ENCODE measurements at regions not wholly inside any gene's neighbourhood (a gene's known extent, or its start where the extent isn't known, plus 50 kb on each side); places are given as distances from the start of the nearest gene placed in this dataset.

DNA sequence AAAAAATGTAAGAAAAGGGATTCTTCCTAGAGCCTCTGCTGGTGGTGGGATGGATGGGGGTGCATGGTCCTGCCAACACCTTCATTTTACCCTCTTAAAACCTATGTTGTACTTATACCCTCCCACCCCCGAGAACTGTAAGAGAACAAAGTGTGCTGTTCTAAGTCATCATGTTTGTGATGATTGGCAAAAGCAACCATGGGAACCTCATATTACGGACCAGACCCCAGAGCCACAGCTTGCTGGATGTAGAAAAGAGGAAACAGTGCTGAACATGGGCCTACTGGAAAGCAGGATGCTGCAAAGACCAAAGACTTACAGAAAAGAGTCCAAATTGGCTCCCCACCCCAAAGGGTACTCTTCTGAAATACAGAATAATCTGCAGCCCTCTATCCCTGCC is 311.2 kb downstream of the DUSP6 start:
- Histone ChIP-seq H3K4me1 (ENCODE audit: control insufficient read depth, insufficient read depth, low read length) (peaks cover 6% of the 10 kb centered on the region; the same call in 1 of the 2 replicates), H3K9me3 (ENCODE audit: control insufficient read depth, insufficient read depth, low read depth, low read length) (no peaks in the 10 kb centered on the region), H3K9ac (ENCODE audit: low read length) (no peak overlapping the region), H3K36me3 (ENCODE audit: control insufficient read depth, insufficient read depth, low read length) (no peaks in the 10 kb centered on the region), H3K27me3 (ENCODE audit: control insufficient read depth, insufficient read depth, low read length) (no peaks in the 10 kb centered on the region), H3K4me3 (ENCODE audit: low read depth, low read length) (no peak overlapping the region), H3K27ac (ENCODE audit: low read depth, low read length) (no peak overlapping the region)

DNA sequence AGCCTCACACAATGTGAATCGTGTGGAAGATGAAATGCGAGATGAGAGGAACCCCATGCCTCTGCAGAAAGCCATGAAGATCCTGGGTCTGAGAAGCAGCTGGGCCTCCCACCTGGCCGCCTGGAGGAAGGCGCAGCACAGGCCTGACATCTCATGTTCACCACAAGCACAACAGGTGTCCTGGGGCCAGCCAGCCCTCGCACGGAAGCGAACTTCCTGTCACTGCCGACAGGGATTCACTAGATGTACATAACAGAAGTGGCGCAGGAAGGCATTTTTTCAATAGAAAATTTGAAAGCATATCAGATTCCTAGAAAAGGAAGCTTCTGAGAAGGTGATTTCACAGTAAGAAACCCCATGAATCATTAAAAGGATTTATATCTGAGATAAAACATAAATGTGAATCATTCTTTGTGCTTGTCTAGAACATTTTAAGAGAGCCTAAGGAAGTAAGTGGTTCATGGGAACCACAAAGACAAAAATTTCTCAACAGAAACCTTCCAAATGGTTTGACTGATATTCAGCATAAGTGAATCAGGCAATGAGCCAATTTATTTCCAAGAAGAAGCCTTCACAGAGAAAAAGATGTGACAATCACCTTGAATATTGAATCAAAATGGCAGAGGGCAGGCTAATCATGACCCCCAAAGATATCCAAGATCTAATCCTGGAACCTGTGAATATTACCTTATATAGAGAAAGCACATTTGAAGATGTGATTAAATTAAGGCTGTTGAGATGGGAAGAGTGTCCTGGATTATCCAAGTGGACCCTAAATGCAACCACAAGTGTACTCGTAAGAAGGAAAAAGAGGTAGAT is 311.9 kb downstream of the DUSP6 start:
- Histone ChIP-seq H3K27ac (ENCODE audit: low read depth, low read length) (no peak overlapping the region), H3K27me3 (ENCODE audit: control insufficient read depth, insufficient read depth, low read length) (no peaks in the 10 kb centered on the region), H3K9me3 (ENCODE audit: control insufficient read depth, insufficient read depth, low read depth, low read length) (no peaks in the 10 kb centered on the region), H3K4me3 (ENCODE audit: low read depth, low read length) (no peak overlapping the region), H3K9ac (ENCODE audit: low read length) (no peak overlapping the region), H3K36me3 (ENCODE audit: control insufficient read depth, insufficient read depth, low read length) (no peaks in the 10 kb centered on the region), H3K4me1 (ENCODE audit: control insufficient read depth, insufficient read depth, low read length) (peaks cover 6% of the 10 kb centered on the region; the same call in 1 of the 2 replicates)

DNA sequence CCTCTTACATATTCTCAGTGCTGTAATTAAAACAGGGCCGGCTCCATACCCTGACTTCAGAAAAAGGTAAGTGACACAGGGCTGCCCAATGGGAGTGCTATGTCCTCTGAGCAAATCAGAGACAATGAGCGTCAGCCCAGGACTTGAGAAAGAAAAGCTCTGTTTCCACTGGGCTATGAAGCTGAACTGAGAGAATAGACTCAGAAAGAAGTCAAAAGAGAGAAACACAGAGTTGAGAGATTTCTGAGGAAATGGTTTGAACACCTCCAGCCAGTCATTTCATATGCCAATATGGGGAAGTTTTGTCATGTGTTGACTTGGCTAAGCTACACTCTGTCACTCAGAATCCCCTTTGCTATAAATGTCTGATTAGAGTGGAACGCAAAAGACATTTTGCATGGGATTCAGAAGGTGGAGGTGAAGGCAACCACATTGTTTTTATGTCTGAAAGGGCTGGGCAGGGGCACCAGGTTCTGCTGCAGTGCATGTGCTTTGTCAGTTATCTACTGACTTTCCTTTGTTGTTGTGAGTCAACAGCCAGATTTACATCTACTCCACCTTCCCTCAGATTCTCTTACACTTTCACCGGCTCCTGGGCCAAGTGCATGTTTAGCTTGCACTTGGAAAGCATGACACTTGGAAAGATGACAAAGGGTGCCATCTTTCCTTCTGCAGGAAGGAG is 313.3 kb downstream of the DUSP6 start:
- H3K27ac ChIP-seq (ENCODE audit: low read depth, low read length): no peak overlapping the region

DNA sequence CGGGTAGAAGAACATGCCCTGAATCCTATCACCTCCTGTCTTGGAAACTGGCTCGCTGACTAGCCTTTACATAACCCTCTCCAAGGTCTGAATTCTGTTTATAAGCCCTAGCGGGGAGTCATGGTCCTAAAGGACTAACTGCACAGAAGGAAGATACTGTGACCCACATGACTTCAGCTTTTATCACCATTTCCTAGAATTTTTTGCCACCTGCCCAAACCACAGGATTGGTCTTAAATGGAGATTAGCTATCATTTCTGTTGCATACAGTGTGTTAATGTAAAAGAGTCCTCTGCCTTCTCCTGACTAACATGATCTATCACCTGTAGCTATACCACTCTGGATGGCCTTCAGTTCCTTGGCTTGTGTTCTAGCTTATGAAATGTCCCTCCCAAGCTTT is 319.2 kb downstream of the DUSP6 start:
- no peaks in the 10 kb centered on the region for H3K4me1 ChIP-seq (ENCODE audit: control insufficient read depth, insufficient read depth, low read length)
- no peaks in the 10 kb centered on the region for H3K27me3 ChIP-seq (ENCODE audit: control insufficient read depth, insufficient read depth, low read length)
- no peaks in the 10 kb centered on the region for H3K9me3 ChIP-seq (ENCODE audit: control insufficient read depth, insufficient read depth, low read depth, low read length)
- no peak overlapping the region for H3K4me3 ChIP-seq (ENCODE audit: low read depth, low read length)
- H3K36me3 ChIP-seq (ENCODE audit: control insufficient read depth, insufficient read depth, low read length): no peaks in the 10 kb centered on the region
- H3K9ac ChIP-seq (ENCODE audit: low read length): no peak overlapping the region
- no peak overlapping the region for H3K27ac ChIP-seq (ENCODE audit: low read depth, low read length)

More for the DNA sequence above, 313.3 kb downstream of the DUSP6 start:
- Histone ChIP-seq H3K4me3 (ENCODE audit: low read depth, low read length) (no peak overlapping the region), H3K36me3 (ENCODE audit: control insufficient read depth, insufficient read depth, low read length) (no peaks in the 10 kb centered on the region), H3K9me3 (ENCODE audit: control insufficient read depth, insufficient read depth, low read depth, low read length) (no peaks in the 10 kb centered on the region), H3K9ac (ENCODE audit: low read length) (no peak overlapping the region), H3K4me1 (ENCODE audit: control insufficient read depth, insufficient read depth, low read length) (peaks cover 6% of the 10 kb centered on the region; the same call in 1 of the 2 replicates), H3K27me3 (ENCODE audit: control insufficient read depth, insufficient read depth, low read length) (no peaks in the 10 kb centered on the region)

DNA sequence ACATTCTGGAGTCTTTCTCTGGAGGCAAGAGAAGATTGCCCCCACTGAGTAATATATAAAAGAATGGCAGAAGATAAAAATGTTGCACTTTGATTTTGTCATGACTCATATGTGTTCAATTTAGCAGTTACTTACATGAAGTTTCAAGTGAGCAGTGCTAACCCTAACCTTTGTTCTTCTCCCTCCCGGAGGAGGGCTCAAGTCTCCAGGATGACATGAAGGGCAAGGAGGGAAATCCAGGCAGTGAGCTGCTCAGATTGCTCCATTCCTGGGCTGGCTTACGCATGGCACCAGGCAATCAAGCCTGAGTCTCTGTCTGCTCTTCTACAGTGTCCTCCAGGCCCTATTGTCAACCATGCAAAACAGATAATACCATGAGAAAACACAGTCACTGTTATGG is 322.3 kb downstream of the DUSP6 start:
- no peaks in the 10 kb centered on the region for H3K4me1 ChIP-seq (ENCODE audit: control insufficient read depth, insufficient read depth, low read length)
- H3K9ac ChIP-seq (ENCODE audit: low read length): no peak overlapping the region
- no peaks in the 10 kb centered on the region for H3K27me3 ChIP-seq (ENCODE audit: control insufficient read depth, insufficient read depth, low read length)
- no peaks in the 10 kb centered on the region for H3K36me3 ChIP-seq (ENCODE audit: control insufficient read depth, insufficient read depth, low read length)
- H3K4me3 ChIP-seq (ENCODE audit: low read depth, low read length): no peak overlapping the region
- no peaks in the 10 kb centered on the region for H3K9me3 ChIP-seq (ENCODE audit: control insufficient read depth, insufficient read depth, low read depth, low read length)
- H3K27ac ChIP-seq (ENCODE audit: low read depth, low read length): no peak overlapping the region

DNA sequence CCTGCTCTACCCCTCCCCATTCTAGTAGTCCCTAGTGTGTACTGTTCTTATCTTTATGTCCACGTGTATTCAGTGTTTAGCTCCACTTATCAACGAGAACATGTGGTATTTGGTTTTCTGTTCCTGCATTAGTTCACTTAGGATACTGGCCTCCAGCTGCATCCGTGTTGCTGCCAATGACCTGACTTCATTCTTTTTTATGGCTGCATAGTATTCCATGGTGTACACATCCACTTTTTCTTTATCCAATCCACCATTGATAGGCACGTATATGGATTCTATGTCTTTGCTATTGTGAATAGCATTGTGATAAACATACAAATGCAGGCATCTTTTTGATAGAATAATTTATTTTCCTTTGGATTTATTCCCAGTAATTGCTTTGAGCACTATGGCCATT is 327.7 kb downstream of the DUSP6 start:
- no peak overlapping the region for H3K9ac ChIP-seq (ENCODE audit: low read length)
- no peak overlapping the region for H3K27ac ChIP-seq (ENCODE audit: low read depth, low read length)
- no peaks in the 10 kb centered on the region for H3K4me1 ChIP-seq (ENCODE audit: control insufficient read depth, insufficient read depth, low read length)
- H3K4me3 ChIP-seq (ENCODE audit: low read depth, low read length): no peak overlapping the region
- H3K9me3 ChIP-seq (ENCODE audit: control insufficient read depth, insufficient read depth, low read depth, low read length): no peaks in the 10 kb centered on the region
- H3K27me3 ChIP-seq (ENCODE audit: control insufficient read depth, insufficient read depth, low read length): no peaks in the 10 kb centered on the region
- no peaks in the 10 kb centered on the region for H3K36me3 ChIP-seq (ENCODE audit: control insufficient read depth, insufficient read depth, low read length)

DNA sequence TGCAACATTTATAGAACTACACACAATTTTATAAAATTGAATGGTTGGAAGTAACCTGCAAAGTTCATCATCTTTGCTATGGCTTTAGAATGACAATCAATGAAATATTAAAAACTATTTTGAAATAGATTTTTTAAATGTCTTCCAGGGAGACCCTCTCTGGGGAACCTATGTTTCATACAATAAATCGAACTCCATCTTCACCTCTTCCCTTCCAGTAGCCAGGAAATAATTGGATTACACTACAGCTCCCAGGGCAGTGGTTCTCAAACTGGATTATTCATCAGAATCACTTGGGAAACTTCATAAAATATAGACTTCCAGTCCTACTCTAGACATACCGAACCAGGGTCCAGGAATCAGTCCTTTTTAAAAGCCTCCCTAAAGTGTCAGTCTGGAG is 328.4 kb downstream of the DUSP6 start:
- Histone ChIP-seq H3K4me1 (ENCODE audit: control insufficient read depth, insufficient read depth, low read length) (no peaks in the 10 kb centered on the region), H3K4me3 (ENCODE audit: low read depth, low read length) (no peak overlapping the region)

DNA sequence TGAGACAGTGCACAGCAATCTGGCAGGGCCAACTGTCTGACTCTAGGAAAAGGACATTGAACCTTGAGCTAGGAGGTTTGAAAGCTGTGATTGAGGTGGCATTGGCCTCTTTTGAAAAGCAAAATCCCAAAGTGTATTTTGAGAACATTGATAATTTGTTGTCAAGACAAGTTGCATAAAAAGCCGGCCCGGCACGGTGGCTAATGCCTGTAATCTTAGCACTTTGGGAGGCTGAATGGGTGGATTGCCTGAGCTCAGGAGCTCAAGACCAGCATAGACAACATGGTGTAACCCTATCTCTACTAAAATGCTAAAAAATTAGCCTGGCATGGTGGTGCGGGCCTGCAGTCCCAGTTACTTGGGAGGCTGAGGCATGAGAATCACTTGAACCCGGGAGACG is 331.6 kb downstream of the DUSP6 start:
- H3K4me3 ChIP-seq (ENCODE audit: low read depth, low read length): no peak overlapping the region
- H3K36me3 ChIP-seq (ENCODE audit: control insufficient read depth, insufficient read depth, low read length): no peaks in the 10 kb centered on the region
- no peaks in the 10 kb centered on the region for H3K27me3 ChIP-seq (ENCODE audit: control insufficient read depth, insufficient read depth, low read length)
- H3K4me1 ChIP-seq (ENCODE audit: control insufficient read depth, insufficient read depth, low read length): no peaks in the 10 kb centered on the region
- H3K9ac ChIP-seq (ENCODE audit: low read length): no peak overlapping the region
- no peak overlapping the region for H3K27ac ChIP-seq (ENCODE audit: low read depth, low read length)
- H3K9me3 ChIP-seq (ENCODE audit: control insufficient read depth, insufficient read depth, low read depth, low read length): no peaks in the 10 kb centered on the region

More for the DNA sequence above, 328.4 kb downstream of the DUSP6 start:
- no peaks in the 10 kb centered on the region for H3K27me3 ChIP-seq (ENCODE audit: control insufficient read depth, insufficient read depth, low read length)
- H3K9me3 ChIP-seq (ENCODE audit: control insufficient read depth, insufficient read depth, low read depth, low read length): no peaks in the 10 kb centered on the region
- H3K27ac ChIP-seq (ENCODE audit: low read depth, low read length): no peak overlapping the region
- H3K36me3 ChIP-seq (ENCODE audit: control insufficient read depth, insufficient read depth, low read length): no peaks in the 10 kb centered on the region
- H3K9ac ChIP-seq (ENCODE audit: low read length): no peak overlapping the region

DNA sequence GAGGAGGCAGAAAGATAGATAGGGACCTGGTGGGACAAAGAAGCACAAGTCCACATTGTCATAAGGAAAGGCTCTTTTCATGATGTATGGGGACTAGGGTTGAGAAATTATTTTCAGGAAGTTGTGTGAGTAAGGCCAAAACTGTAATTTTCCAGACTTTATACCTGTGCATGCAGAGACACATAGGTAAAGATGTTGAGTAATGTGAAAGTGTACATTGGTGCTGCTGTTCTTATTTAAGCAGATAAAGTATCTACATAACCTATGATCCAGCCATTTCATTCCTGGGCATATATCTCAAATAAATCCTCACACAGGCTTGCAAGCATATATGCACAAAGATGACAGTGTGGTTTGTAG is 332.2 kb downstream of the DUSP6 start:
- Histone ChIP-seq H3K9ac (ENCODE audit: low read length) (no peak overlapping the region), H3K36me3 (ENCODE audit: control insufficient read depth, insufficient read depth, low read length) (no peaks in the 10 kb centered on the region), H3K27ac (ENCODE audit: low read depth, low read length) (no peak overlapping the region), H3K4me3 (ENCODE audit: low read depth, low read length) (no peak overlapping the region), H3K9me3 (ENCODE audit: control insufficient read depth, insufficient read depth, low read depth, low read length) (no peaks in the 10 kb centered on the region), H3K27me3 (ENCODE audit: control insufficient read depth, insufficient read depth, low read length) (no peaks in the 10 kb centered on the region), H3K4me1 (ENCODE audit: control insufficient read depth, insufficient read depth, low read length) (no peaks in the 10 kb centered on the region)

DNA sequence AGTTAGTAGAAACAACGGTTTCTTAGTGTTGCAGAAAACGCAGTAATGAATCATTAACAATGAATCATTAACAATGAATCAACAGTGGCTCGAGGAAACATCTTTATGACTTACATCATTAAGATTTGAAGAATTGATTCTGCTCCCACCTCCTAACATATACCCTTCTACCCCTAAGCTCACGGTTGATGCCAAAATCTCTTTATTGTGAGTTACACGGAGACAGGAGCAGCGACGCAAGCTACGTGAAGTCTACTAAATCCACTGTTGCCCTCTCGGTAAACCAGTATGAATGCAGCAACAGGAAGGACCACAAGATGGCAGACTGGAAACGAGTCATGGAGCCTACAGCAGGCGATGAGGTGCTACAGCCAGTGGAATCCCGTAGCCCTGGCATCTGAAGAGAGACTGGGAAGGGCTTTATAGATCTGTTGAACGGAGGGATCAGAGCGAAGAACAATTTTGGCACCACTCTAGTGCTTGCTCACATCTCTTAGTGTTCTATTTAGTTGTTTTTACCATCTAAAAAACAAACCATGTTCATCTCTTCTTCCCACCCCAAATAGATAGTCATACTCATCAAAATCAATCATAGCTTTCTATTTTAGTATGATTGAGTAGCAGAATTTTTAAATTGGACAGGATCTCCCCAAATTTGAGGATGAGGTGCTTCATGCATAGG is 332.7 kb downstream of the DUSP6 start:
- H3K27ac ChIP-seq (ENCODE audit: low read depth, low read length): no peak overlapping the region
- no peak overlapping the region for H3K9ac ChIP-seq (ENCODE audit: low read length)
- H3K4me1 ChIP-seq (ENCODE audit: control insufficient read depth, insufficient read depth, low read length): no peaks in the 10 kb centered on the region

More for the DNA sequence above, 332.7 kb downstream of the DUSP6 start:
- Histone ChIP-seq H3K27me3 (ENCODE audit: control insufficient read depth, insufficient read depth, low read length) (no peaks in the 10 kb centered on the region), H3K36me3 (ENCODE audit: control insufficient read depth, insufficient read depth, low read length) (no peaks in the 10 kb centered on the region), H3K4me3 (ENCODE audit: low read depth, low read length) (peak overlapping the region; percentile 24; the same call in 1 of the 2 replicates), H3K9me3 (ENCODE audit: control insufficient read depth, insufficient read depth, low read depth, low read length) (no peaks in the 10 kb centered on the region)
